K562 (cell line): ENCODE measurements at regions not wholly inside any gene's neighbourhood (a gene's known extent, or its start where the extent isn't known, plus 50 kb on each side); places are given as distances from the start of the nearest gene placed in this dataset.
A peak's percentile ranks its signal among the peaks of the same experiment; 100 is the strongest.

Source experiments
- BRD4 ChIP-seq: fragments of 200-600 bp; sonication (generic); IDR thresholded peaks from 2 replicates; pipeline ENCODE4 v1.6.1; 2017; ENCODE audit warnings: inconsistent platforms
- CEBPZ ChIP-seq: fragments of 150-350 bp; IDR thresholded peaks from 2 replicates; pipeline ENCODE4 v1.6.1; 2014; ENCODE audit warnings: low read depth, mild to moderate bottlenecking, low read length, borderline replicate concordance
- CHD2 ChIP-seq: IDR thresholded peaks from 2 replicates; pipeline ENCODE4 v1.6.1; 2011; ENCODE audit warnings: low read depth, low read length
- E2F6 ChIP-seq, 2 experiments: IDR thresholded peaks; 2 replicates each; pipeline ENCODE4 v1.6.1; 2011; ENCODE audit warnings: borderline replicate concordance in 1 of 2, control low read depth in 1 of 2, low read depth in 1 of 2, low read length in 1 of 2, mild to moderate bottlenecking in 1 of 2, mixed read lengths in 1 of 2, moderate library complexity in 1 of 2; ENCODE audit not compliant: insufficient read depth in 1 of 2, insufficient read length in 1 of 2, poor library complexity in 1 of 2, severe bottlenecking in 1 of 2; ENCODE audit errors: extremely low read depth in 1 of 2
- EP400 ChIP-seq: fragments of 450-650 bp; IDR thresholded peaks from 2 replicates; pipeline ENCODE4 v1.6.1; 2017; ENCODE audit warnings: antibody characterized with exemption, mild to moderate bottlenecking, moderate library complexity
- ETV1 ChIP-seq: fragments of 450-650 bp; conservative IDR thresholded peaks from 2 replicates; pipeline ENCODE4 v1.6.1; 2016; ENCODE audit warnings: missing genetic modification characterization, control low read depth, low read depth, missing compliant biosample characterization
- JUNB ChIP-seq: fragments of 450-650 bp; formaldehyde crosslinking; conservative IDR thresholded peaks from 2 replicates; pipeline ENCODE4 v1.4.0; 2020; ENCODE audit warnings: mild to moderate bottlenecking
- KDM4B ChIP-seq, 2 experiments: fragments of 450-650 bp in 1 of 2; sonication (generic) in 1 of 2; IDR thresholded peaks; 2 replicates each; pipeline ENCODE4 v1.6.1; 2016 to 2017; ENCODE audit warnings: borderline replicate concordance in 2 of 2, antibody characterized with exemption in 1 of 2, low read depth in 1 of 2, mild to moderate bottlenecking in 1 of 2
- RERE ChIP-seq: sonication (generic); formaldehyde crosslinking; IDR thresholded peaks from 2 replicates; pipeline ENCODE4 v1.8.0; 2023; ENCODE audit warnings: missing genetic modification reagents, mild to moderate bottlenecking, borderline replicate concordance
- RNF2 ChIP-seq: sonication (generic); IDR thresholded peaks from 2 replicates; pipeline ENCODE4 v1.6.1; 2016
- TRIM24 ChIP-seq, 2 experiments: fragments of 450-650 bp; IDR thresholded peaks; 2 replicates each; pipeline ENCODE4 v1.6.1; 2016
- ZEB2 ChIP-seq: fragments of 450-650 bp; IDR thresholded peaks from 2 replicates; pipeline ENCODE4 v1.6.1; 2016
- ZNF436 ChIP-seq: fragments of 250-450, 450-650 bp; sonication (Bioruptor Pico); formaldehyde crosslinking; IDR thresholded peaks from 2 replicates; pipeline ENCODE4 v1.7.0; 2020; ENCODE audit warnings: mild to moderate bottlenecking
- ZNF740 ChIP-seq, 3 experiments: fragments of 200-800 bp in 1 of 3; sonication (Bioruptor generic) in 1 of 3; sonication (generic) in 1 of 3; formaldehyde crosslinking in 1 of 3; IDR thresholded peaks; 2 replicates each; pipeline versions ENCODE4 v1.6.1 to v1.8.0; 2016 to 2022; ENCODE audit warnings: mild to moderate bottlenecking in 2 of 3, missing compliant biosample characterization in 2 of 3, missing genetic modification characterization in 2 of 3, missing genetic modification reagents in 1 of 3
- ZNF79 ChIP-seq: fragments of 250-450 bp; sonication (Bioruptor Pico); IDR thresholded peaks from 2 replicates; pipeline ENCODE4 v1.4.0; 2020; ENCODE audit warnings: low read depth, mild to moderate bottlenecking, moderate library complexity

GRCh38 chr2:235394278-235394828 lies 99.5 kb upstream of the AGAP1 start (continued):
- TF ChIP-seq CEBPZ (no peak), E2F6 (IDR thresholded peaks at IDR 0.05; ENCODE audit: borderline replicate concordance in 1 of 2, extremely low read depth in 1 of 2, insufficient read depth in 1 of 2, insufficient read length in 1 of 2, low read depth in 1 of 2, low read length in 1 of 2, poor library complexity in 1 of 2, severe bottlenecking in 1 of 2) (no peak), CHD2 (peak; percentile 91), EP400 (no peak), ZEB2 (no peak), RERE (CRISPR knock-in tag) (no peak), ZNF79 (CRISPR knock-in tag) (no peak), TRIM24 (IDR thresholded peaks at IDR 0.05) (no peak), JUNB (no peak), RNF2 (0 out of 2 replicates have a peak, but pooled peaks have one; percentile 12), KDM4B (IDR thresholded peaks at IDR 0.05; ENCODE audit: borderline replicate concordance in 2 of 2, low read depth in 1 of 2) (no peak), ETV1 (tag) (no peak), BRD4 (no peak), ZNF740 (CRISPR knock-in tag; IDR thresholded peaks at IDR 0.05) (0 out of 2 replicates have a peak, but pooled peaks have one; percentile 27), ZNF740 (tag; IDR thresholded peaks at IDR 0.05) (no peak), ZNF436 (no peak)
